Mesodermal cell (in vitro differentiated cells): ENCODE measurements at regions not wholly inside any gene's neighbourhood (a gene's known extent, or its start where the extent isn't known, plus 50 kb on each side); places are given as distances from the start of the nearest gene placed in this dataset.
"Not testable (repeated sequence)": the region's sequence is repeated elsewhere in the genome, so short reads cannot be mapped to it uniquely, and the experiment has no call there.

ENCODE experiments used
- H3K27ac ChIP-seq: 2 replicates; pipeline ENCODE4 v1.7.0; 2013; ENCODE audit warnings: mild to moderate bottlenecking, low read depth, low read length, moderate library complexity; ENCODE audit not compliant: severe bottlenecking
- H3K36me3 ChIP-seq: 2 replicates; pipeline ENCODE4 v1.7.1; 2013; ENCODE audit warnings: mild to moderate bottlenecking, low read length, moderate library complexity; ENCODE audit not compliant: control insufficient read depth, insufficient read depth
- H3K4me1 ChIP-seq: one replicate; pipeline ENCODE4 v1.7.1; 2013; ENCODE audit warnings: mild to moderate bottlenecking, low read length; ENCODE audit not compliant: insufficient read depth, control insufficient read depth, poor library complexity, severe bottlenecking
- H3K4me3 ChIP-seq: 2 replicates; pipeline ENCODE4 v1.7.0; 2013; ENCODE audit warnings: low read length, control low read depth, mild to moderate bottlenecking; ENCODE audit not compliant: insufficient read depth, poor library complexity, severe bottlenecking; ENCODE audit errors: extremely low read depth
- H3K9me3 ChIP-seq: 2 replicates; pipeline ENCODE4 v1.7.1; 2013; ENCODE audit warnings: mild to moderate bottlenecking, low read length, moderate library complexity; ENCODE audit not compliant: control insufficient read depth
- WGBS, 2 experiments: methylation state at CpG; one replicate each; pipeline ENCODE4 v1.1.5; 2013; ENCODE audit warnings: missing lambda C conversion rate in 2 of 2; ENCODE audit not compliant: insufficient coverage in 2 of 2; 5-methylcytosine and 5-hydroxymethylcytosine counted together

DNA sequence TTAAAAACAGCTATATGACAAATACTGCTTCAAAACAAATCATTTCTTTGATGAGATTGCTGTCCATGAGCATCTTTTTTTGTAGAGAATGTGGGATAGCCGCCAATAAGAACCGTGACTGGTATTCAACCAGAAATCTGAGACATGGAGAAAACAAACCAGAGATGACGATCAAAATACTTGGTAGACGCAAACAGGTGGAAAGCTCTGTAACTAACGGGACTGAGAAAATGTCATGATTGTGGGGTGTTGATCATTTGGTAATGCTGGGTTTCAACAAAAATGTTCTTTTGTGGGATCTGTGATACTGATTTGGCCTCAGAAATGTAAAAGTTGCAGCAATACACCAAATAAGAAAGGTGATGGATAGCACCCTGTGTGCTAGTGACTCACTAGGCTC, 364.8 kb downstream of the NYAP2 start:
- no peaks in the 10 kb centered on the region for H3K36me3 ChIP-seq
- no peak overlapping the region for H3K4me3 ChIP-seq
- no peaks in the 10 kb centered on the region for H3K4me1 ChIP-seq
- H3K9me3 ChIP-seq: no peaks in the 10 kb centered on the region
- WGBS, 2 experiments: 96 to 100% methylated on average over 2 to 5 of the region's 5 CpGs
- no peak overlapping the region for H3K27ac ChIP-seq

DNA sequence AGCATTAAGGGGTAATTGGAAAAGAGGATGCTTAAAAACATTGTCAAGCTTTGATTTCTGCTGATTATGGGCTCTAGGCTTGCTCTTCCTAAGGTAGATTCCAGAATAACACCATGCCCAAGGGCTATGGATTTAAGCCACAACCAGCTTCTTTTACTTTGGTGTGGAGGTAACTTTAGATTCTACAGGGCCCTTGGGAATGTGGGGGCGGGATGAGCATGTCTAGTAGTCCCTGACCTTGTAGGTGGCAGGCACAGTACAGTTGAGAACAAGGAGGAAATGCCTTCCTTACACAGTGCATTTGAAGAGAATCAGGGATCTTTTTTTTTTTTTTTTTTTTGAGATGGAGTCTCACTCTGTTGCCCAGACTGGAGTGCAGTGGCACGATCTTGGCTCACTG, 364.2 kb downstream of the NYAP2 start:
- Histone ChIP-seq H3K4me3 (no peak overlapping the region), H3K27ac (no peak overlapping the region), H3K36me3 (no peaks in the 10 kb centered on the region), H3K9me3 (no peaks in the 10 kb centered on the region), H3K4me1 (no peaks in the 10 kb centered on the region)
- 40 to 92% methylated on average over 1 to 2 of the region's 2 CpGs for WGBS, 2 experiments

- Histone ChIP-seq H3K9me3 (no peaks in the 10 kb centered on the region), H3K4me1 (no peaks in the 10 kb centered on the region), H3K36me3 (no peaks in the 10 kb centered on the region), H3K27ac (no peak overlapping the region), H3K4me3 (no peak overlapping the region)
- WGBS, 2 experiments: 100% methylated on average over 1 to 2 of the region's 2 CpGs
Observed at GRCh38 chr2:225761396-225761795, 361.9 kb downstream of the NYAP2 start.

GRCh38 chr2:225757248-225757647, 357.7 kb downstream of the NYAP2 start:
- 60% methylated on average over 1 of the region's 1 CpG; no CpG with 5 or more reads in 1 of the 2 experiments for WGBS, 2 experiments
- Histone ChIP-seq H3K9me3 (no peaks in the 10 kb centered on the region), H3K36me3 (no peaks in the 10 kb centered on the region), H3K4me3 (no peak overlapping the region), H3K4me1 (no peaks in the 10 kb centered on the region), H3K27ac (no peak overlapping the region)

GRCh38 chr2:225756198-225756597, 356.7 kb downstream of the NYAP2 start:
- Histone ChIP-seq H3K9me3 (no peaks in the 10 kb centered on the region), H3K4me3 (no peak overlapping the region), H3K36me3 (no peaks in the 10 kb centered on the region), H3K27ac (no peak overlapping the region), H3K4me1 (no peaks in the 10 kb centered on the region)
- WGBS, 2 experiments: 100% methylated on average over 1 of the region's 4 CpGs; no CpG with 5 or more reads in 1 of the 2 experiments

DNA sequence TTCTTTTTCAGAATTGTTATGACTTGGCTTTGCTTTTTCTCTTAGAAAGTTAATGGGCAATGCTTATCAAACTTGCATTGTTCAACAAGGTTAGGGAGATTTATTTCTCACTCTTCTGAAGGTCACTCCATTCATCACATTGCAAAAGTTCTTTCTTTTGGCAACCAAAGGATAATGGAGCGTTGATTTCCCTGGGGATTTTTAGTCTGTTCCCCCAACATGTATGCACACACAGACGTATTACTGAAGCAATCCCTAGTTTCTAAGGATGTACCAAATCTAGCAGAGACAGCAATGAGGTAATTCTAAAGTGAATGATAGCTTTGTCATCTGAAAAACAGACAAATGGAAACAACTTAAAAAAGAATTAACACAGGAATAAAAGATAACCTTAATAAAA, 349.1 kb downstream of the NYAP2 start:
- no peaks in the 10 kb centered on the region for H3K9me3 ChIP-seq
- WGBS, 2 experiments: 71 to 100% methylated on average over 1 of the region's 2 CpGs
- H3K4me3 ChIP-seq: no peak overlapping the region
- no peaks in the 10 kb centered on the region for H3K4me1 ChIP-seq
- no peaks in the 10 kb centered on the region for H3K36me3 ChIP-seq
- no peak overlapping the region for H3K27ac ChIP-seq

GRCh38 chr2:225743996-225744395, 344.5 kb downstream of the NYAP2 start:
- not testable (repeated sequence) for H3K9me3 ChIP-seq, H3K27ac ChIP-seq
- WGBS, 2 experiments: 92 to 97% methylated on average over 23 to 35 of the region's 35 CpGs

DNA sequence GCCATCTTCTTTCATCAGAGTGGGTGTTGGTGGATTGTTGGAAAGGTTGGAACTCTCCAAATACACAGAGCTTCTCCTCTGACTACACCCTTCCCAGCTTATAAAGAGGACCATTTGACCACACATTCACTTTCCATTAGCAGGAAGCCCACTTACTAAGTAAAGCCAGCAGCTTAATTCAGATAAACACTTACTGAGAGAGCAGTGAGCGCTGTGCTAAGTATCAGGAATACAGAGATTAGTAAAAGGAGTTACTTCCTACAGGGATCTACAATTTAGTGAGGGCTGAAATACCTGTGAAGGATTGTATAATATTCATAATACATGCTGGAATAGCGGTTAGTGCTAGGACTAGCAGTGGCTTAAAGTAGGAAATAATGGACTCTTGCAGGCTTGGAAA, 343.0 kb downstream of the NYAP2 start:
- no CpG with 5 or more reads among the region's 2 CpGs for WGBS, 2 experiments

More at GRCh38 chr2:225743996-225744395, 344.5 kb downstream of the NYAP2 start:
- not testable (repeated sequence) for H3K4me1 ChIP-seq, H3K36me3 ChIP-seq, H3K4me3 ChIP-seq

GRCh38 chr2:225740086-225740485, 340.6 kb downstream of the NYAP2 start:
- Histone ChIP-seq H3K36me3 (no peaks in the 10 kb centered on the region), H3K9me3 (no peaks in the 10 kb centered on the region), H3K4me3 (no peak overlapping the region), H3K27ac (no peak overlapping the region), H3K4me1 (peaks cover 5% of the 10 kb centered on the region)
- WGBS, 2 experiments: 90 to 91% methylated on average over 2 of the region's 3 CpGs

More for the DNA sequence above, 343.0 kb downstream of the NYAP2 start:
- Histone ChIP-seq H3K36me3 (no peaks in the 10 kb centered on the region), H3K27ac (no peak overlapping the region), H3K4me1 (peaks cover 1% of the 10 kb centered on the region), H3K4me3 (no peak overlapping the region), H3K9me3 (no peaks in the 10 kb centered on the region)

DNA sequence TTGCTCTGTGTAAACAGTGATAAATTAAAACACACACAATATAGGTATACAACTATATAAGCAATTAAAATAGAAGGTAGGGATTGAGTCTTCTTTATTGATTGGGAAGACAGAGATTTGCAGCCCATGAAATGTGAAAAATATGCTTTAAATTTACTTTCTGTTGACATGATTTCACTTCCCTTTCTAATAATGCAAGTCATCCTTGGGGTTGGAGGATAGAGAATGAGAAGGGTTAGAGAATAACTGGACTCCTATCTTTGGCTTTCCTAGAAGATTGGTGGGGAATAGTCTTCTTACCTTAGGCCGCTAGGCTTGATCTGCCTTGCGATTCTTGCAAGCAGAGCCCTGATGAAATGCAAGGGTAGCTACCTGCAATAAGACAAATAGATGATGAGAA, 339.8 kb downstream of the NYAP2 start:
- Histone ChIP-seq H3K4me3 (no peak overlapping the region), H3K36me3 (no peaks in the 10 kb centered on the region), H3K27ac (no peak overlapping the region), H3K4me1 (peaks cover 5% of the 10 kb centered on the region), H3K9me3 (no peaks in the 10 kb centered on the region)
- WGBS, 2 experiments: 94 to 100% methylated on average over 2 of the region's 2 CpGs

- Histone ChIP-seq H3K9me3 (no peaks in the 10 kb centered on the region), H3K36me3 (no peaks in the 10 kb centered on the region), H3K4me1 (peaks cover 5% of the 10 kb centered on the region), H3K4me3 (no peak overlapping the region), H3K27ac (no peak overlapping the region)
- no CpG with 5 or more reads among the region's 1 CpG for WGBS, 2 experiments
Observed at GRCh38 chr2:225738735-225739134, 339.2 kb downstream of the NYAP2 start.
